Prostate gland (tissue), 2 donors: ENCODE measurements at regions not wholly inside any gene's neighbourhood (a gene's known extent, or its start where the extent isn't known, plus 50 kb on each side); places are given as distances from the start of the nearest gene placed in this dataset.

ENCODE experiments used
- POLR2A ChIP-seq: fragments of 450-650 bp; IDR thresholded peaks from one replicate; pipeline ENCODE4 v1.6.1; 2016; ENCODE audit warnings: antibody characterized with exemption, mild to moderate bottlenecking
- TF ChIP-seq, protein P1 (sequence below), 4 experiments: fragments of 200-600 bp in 2 of 4; fragments of 450-650 bp in 2 of 4; sonication (generic) in 2 of 4; IDR thresholded peaks; 1 replicate in 3 of 4; 2 replicates in 1 of 4; pipeline ENCODE4 v1.5.1; 2016 to 2019; ENCODE audit warnings: antibody characterized with exemption in 4 of 4, mild to moderate bottlenecking in 2 of 4, moderate library complexity in 2 of 4

DNA sequence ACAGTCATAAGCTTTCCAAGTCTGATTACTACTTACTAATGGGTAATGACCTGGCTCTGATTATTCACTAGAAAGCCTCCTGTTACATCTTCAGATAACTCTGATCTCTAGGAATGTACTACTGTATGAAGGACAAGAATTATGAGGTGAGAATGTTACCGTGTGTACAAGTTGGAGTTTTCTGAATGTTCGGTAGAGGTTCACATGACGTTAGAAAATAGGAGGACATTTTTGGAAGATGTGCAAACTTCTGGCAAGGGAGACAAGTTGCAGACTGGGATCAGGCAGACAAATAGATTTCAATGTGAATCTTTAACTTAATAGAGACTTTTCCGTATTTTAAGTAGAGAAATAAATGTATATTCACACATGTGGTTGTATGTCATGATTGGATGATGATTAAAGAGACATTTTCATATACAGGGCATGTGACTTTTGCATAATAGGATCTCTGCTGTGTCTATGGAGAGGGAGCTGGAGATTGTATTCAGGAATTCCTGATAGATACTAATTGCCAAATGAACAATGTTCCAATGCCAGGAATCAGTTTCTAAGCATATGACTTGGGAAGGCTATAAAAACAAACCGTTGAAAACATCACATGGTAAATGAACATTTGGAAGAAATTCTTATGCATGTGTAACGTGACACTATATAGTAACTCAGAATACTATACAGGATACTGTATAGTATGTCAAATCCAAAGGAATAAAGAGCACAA is 1695.8 kb upstream of the PIK3C3 start:
- TF ChIP-seq, protein P1, sequence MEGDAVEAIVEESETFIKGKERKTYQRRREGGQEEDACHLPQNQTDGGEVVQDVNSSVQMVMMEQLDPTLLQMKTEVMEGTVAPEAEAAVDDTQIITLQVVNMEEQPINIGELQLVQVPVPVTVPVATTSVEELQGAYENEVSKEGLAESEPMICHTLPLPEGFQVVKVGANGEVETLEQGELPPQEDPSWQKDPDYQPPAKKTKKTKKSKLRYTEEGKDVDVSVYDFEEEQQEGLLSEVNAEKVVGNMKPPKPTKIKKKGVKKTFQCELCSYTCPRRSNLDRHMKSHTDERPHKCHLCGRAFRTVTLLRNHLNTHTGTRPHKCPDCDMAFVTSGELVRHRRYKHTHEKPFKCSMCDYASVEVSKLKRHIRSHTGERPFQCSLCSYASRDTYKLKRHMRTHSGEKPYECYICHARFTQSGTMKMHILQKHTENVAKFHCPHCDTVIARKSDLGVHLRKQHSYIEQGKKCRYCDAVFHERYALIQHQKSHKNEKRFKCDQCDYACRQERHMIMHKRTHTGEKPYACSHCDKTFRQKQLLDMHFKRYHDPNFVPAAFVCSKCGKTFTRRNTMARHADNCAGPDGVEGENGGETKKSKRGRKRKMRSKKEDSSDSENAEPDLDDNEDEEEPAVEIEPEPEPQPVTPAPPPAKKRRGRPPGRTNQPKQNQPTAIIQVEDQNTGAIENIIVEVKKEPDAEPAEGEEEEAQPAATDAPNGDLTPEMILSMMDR (IDR thresholded peaks at IDR 0.05): no peak
- TF ChIP-seq POLR2A: no peak
